VCaP (cell line): ENCODE measurements at regions not wholly inside any gene's neighbourhood (a gene's known extent, or its start where the extent isn't known, plus 50 kb on each side); places are given as distances from the start of the nearest gene placed in this dataset.

Source experiments
- H3K27ac ChIP-seq: fragments of 450-650 bp; 2 replicates; pipeline ENCODE4 v1.5.1; 2017
- TF ChIP-seq, protein P1 (sequence below): fragments of 450-650 bp; conservative IDR thresholded peaks from 2 replicates; pipeline ENCODE4 v1.5.1; 2017; ENCODE audit warnings: mild to moderate bottlenecking, moderate library complexity

DNA sequence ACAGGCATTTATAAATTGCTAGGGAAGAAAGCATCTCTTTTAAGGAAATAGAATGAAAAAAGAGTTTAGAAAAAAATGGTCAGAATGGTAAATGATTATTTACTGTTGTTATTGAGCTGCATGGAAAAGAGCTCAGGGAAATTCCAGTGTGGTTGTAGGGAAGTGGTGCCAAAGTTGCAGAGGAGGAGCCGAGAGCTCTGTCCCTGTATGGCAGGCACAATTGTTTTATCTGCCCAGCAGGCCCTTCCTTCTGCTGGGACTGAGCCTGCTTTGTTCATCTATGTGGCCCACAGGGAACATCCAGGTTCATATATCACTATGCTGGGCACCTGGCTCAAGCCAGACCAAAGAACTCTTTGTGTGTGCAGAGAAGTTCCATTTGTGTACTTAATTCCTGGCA, 80.8 kb upstream of the AGAP1 start:
- no peak overlapping the region for H3K27ac ChIP-seq
- TF ChIP-seq, protein P1, sequence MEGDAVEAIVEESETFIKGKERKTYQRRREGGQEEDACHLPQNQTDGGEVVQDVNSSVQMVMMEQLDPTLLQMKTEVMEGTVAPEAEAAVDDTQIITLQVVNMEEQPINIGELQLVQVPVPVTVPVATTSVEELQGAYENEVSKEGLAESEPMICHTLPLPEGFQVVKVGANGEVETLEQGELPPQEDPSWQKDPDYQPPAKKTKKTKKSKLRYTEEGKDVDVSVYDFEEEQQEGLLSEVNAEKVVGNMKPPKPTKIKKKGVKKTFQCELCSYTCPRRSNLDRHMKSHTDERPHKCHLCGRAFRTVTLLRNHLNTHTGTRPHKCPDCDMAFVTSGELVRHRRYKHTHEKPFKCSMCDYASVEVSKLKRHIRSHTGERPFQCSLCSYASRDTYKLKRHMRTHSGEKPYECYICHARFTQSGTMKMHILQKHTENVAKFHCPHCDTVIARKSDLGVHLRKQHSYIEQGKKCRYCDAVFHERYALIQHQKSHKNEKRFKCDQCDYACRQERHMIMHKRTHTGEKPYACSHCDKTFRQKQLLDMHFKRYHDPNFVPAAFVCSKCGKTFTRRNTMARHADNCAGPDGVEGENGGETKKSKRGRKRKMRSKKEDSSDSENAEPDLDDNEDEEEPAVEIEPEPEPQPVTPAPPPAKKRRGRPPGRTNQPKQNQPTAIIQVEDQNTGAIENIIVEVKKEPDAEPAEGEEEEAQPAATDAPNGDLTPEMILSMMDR, result no peak

GRCh38 chr2:235414422-235414821, 79.4 kb upstream of the AGAP1 start:
- TF ChIP-seq, protein P1, result no peak

DNA sequence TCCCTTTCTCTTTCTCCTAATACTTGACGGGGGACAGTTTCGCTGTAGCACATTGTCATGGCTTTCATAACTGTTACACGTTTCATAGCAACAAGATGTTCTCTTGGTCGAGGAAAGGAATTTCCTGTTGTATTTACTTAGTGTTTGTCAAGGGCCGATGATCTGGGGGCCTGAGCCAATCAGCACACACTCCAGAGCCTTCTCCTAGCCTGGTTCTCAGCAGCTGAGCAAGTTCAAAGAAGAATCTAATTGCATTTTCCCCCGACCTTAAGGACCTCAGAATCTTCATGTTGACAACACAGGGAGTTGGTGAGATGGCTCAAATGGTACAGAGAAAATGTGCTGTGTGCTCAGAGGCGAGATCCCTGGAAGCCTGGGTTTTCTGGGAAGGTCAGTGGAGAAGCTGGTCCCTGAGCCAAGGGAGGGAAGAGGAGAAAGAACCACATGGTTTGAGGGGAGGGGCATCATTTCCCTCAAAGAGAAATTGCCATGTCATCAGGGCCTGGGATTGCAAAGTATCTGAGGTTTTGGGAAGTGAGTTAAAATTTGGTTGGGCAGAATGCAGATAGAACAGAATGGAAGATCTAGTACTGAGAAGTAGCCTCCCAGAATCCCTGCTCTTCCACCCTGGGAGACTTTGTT, 76.9 kb upstream of the AGAP1 start:
- no peak overlapping the region for H3K27ac ChIP-seq
- TF ChIP-seq, protein P1, result no peak

More at GRCh38 chr2:235414422-235414821, 79.4 kb upstream of the AGAP1 start:
- no peak overlapping the region for H3K27ac ChIP-seq

GRCh38 chr2:235418918-235419317, 74.9 kb upstream of the AGAP1 start:
- H3K27ac ChIP-seq, result no peak overlapping the region
- TF ChIP-seq, protein P1, result no peak

DNA sequence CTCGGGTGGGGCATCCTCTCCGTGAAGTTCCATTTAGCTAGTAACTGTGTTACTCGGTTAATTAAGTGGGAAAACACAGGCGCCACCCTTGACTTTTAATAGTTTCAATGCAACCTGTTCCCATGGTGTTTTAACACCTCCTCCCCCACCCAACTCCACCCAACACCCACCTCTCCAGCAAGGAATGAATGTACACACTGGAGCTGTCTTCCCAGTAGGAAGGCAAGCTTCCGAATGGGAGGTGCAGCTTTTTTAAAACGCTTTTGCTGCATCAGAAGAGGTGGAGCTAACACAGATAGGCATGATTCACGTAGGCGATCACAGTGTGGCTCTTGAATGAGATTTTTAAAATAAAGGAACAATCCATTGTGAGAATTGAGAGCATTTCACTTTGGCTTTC, 73.8 kb upstream of the AGAP1 start:
- no peak overlapping the region for H3K27ac ChIP-seq
- TF ChIP-seq, protein P1, result no peak

DNA sequence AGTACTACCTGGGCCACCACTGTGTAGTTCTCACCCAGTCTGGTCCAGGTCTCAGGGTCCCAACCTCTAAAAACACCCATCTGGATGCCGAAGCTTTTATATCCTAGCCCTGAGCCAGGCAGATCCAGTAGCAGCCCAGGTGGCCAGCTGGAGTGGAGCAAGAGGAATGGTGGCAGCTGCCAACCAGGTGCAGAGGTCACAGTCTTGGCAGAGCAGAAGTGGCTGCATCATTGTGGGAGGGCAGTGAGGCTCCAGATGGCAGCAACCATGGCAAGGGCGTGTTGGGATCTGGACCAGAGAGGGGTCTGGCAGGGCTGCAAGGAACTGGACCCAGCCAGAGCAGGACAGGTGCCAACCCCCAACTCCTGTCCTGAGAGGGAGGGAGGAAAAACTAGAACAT, 72.2 kb upstream of the AGAP1 start:
- H3K27ac ChIP-seq, result no peak overlapping the region
- TF ChIP-seq, protein P1, result no peak

DNA sequence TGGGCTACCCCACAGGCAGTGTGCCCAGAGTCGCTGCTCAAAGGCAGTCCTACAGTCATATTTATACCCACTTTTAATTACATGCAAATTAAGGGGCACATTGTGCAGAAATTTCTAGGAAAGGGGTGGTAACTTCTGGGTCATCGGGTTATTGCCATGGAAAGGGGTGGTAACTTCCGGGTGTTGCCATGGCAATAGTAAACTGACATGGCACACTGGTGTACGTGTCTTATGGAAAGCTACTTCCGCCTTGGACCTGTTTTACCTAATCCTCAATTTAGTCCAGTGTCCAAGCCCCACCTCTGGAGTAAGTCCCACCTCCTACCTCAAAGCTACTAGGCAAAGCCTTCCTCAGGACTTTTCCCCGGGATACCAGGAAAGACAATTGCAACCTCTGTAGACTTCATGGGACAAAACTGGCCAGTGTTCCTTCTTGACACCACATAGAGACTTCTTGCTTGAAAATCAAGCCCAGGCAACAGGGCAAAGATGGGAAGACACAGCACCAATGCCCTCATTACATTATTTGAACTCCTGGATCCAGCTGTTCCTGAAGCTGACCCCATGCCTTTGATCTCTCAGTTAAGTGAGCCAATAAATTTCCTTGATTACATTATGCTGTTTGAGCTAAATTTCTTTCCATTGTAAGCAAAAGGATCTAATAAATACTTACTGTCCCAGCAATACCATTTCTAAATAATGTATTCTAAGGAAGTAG, 63.3 kb upstream of the AGAP1 start:
- TF ChIP-seq, protein P1, result no peak
- H3K27ac ChIP-seq, result no peak overlapping the region
